ENCODE measurements at regions not wholly inside any gene's neighbourhood (a gene's known extent, or its start where the extent isn't known, plus 50 kb on each side); places are given as distances from the start of the nearest gene placed in this dataset.

DNA sequence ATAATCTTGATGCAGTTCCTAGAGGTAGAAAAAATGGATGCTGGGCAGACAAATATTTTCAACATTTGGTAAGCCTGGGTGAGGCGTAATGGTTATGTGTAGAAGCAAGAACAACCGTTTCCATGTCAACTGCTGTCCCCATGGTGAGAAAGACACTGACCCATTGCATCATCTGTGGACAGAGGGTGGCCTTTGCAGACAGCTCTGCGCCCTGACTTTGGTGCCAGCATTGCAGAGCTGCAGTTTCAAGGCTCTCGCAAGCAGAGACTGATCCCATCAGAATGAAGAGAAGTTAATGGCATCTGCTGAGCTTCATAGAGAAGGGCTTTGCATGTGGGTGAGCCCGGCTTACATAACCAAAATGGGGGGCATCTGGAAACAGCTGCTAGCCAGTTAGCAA is 179.0 kb upstream of the ADRA1B start:
- TF ChIP-seq, protein P1, sequence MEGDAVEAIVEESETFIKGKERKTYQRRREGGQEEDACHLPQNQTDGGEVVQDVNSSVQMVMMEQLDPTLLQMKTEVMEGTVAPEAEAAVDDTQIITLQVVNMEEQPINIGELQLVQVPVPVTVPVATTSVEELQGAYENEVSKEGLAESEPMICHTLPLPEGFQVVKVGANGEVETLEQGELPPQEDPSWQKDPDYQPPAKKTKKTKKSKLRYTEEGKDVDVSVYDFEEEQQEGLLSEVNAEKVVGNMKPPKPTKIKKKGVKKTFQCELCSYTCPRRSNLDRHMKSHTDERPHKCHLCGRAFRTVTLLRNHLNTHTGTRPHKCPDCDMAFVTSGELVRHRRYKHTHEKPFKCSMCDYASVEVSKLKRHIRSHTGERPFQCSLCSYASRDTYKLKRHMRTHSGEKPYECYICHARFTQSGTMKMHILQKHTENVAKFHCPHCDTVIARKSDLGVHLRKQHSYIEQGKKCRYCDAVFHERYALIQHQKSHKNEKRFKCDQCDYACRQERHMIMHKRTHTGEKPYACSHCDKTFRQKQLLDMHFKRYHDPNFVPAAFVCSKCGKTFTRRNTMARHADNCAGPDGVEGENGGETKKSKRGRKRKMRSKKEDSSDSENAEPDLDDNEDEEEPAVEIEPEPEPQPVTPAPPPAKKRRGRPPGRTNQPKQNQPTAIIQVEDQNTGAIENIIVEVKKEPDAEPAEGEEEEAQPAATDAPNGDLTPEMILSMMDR (IDR thresholded peaks at IDR 0.05; ENCODE audit: insufficient read depth, low read depth, low read length), result no peak
- DNase-seq (ENCODE audit: low read depth), result no peak

DNA sequence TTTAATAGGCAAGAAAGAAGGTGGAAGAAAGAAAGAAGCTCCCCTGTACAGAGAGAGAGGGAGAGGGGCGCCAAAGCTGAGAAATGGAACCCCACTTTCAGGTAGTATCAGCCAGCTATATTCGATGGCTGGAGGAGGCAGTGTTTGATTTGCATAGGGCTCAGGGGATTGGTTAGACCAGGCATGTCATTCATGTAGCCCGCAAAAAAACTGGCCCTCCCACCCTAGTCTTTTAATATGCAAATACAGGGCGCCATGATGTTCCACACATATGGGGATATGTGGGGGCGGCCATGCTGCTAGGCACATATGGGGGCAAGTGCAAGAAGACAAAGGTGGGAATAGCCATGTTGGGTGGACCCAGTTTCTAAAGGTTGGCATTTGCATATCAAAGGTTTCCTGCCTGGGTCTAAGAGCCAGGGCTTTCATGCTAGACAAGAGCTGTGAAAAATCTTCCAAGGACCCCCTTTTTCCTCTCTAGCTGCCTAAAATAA is 174.4 kb upstream of the ADRA1B start:
- no peak overlapping the region for H3K4me3 ChIP-seq (ENCODE audit: low read depth, low read length)
- TF ChIP-seq, protein P1 (IDR thresholded peaks at IDR 0.05; ENCODE audit: insufficient read depth, low read depth, low read length), result no peak
- DNase-seq (ENCODE audit: low read depth), result no peak

More for the DNA sequence above, 179.0 kb upstream of the ADRA1B start:
- no peak overlapping the region for H3K4me3 ChIP-seq (ENCODE audit: low read depth, low read length)

DNA sequence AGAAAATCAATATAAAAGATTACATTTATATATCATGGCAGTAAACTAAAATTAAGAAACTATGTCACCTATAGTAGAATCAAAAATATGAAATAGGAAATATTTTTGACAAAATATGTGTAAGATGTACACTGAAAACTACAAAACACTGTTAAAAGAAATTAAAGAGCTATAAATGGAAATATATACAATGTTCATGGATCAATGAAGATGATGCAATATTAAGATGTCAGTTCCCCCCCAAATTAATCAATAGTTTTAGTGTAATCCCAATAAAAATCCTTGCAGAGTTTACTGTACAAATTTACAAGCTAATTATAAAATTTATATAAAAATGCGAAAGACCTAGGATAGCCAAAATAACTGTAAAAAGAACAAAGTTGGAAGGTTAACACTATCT is 173.0 kb upstream of the ADRA1B start:
- TF ChIP-seq, protein P1 (IDR thresholded peaks at IDR 0.05; ENCODE audit: insufficient read depth, low read depth, low read length), result no peak
- DNase-seq (ENCODE audit: low read depth), result no peak
- H3K4me3 ChIP-seq (ENCODE audit: low read depth, low read length), result no peak overlapping the region

DNA sequence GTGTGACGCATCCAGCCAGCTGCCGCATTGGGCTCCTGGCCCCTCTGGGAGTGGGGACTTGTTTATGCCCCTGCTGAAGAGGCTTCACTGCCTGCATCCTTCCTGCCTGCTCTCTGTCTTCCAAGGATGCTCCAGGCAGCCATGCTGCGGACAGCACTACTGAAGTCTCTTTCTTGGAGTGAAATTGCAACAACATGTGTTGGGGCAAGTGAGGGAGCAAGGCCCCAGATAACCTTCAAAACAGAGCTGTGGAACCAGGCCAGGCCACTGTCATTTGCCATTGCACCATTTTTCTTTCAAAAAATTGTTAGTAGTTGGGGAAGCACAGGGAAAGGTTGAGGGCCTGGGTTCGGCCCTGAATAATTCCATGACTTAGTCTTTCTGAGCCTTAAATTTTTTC is 169.6 kb upstream of the ADRA1B start:
- DNase-seq (ENCODE audit: low read depth), result no peak
- no peak overlapping the region for H3K4me3 ChIP-seq (ENCODE audit: low read depth, low read length)

DNA sequence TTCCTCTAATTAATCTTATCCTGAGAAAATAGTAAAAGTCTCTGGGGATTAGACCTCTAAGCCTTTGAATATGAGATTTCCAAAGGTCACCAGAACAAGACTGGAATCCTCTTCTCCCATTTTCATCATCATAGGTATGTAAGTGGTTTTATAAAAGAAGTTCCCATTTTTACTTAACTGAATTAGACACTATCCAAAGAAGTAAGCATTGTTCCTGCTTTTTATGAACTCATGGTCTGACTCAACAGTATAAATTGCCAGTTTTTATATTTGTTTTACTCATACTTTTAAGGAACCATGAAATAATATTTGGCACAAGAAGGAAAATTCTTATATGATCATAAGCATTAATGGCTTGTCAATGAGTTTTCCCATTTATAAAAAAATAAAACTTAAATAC is 167.1 kb upstream of the ADRA1B start:
- H3K4me3 ChIP-seq (ENCODE audit: low read depth, low read length), result no peak overlapping the region
- TF ChIP-seq, protein P1 (IDR thresholded peaks at IDR 0.05; ENCODE audit: insufficient read depth, low read depth, low read length), result no peak
- no peak for DNase-seq (ENCODE audit: low read depth)

More for the DNA sequence above, 169.6 kb upstream of the ADRA1B start:
- TF ChIP-seq, protein P1 (IDR thresholded peaks at IDR 0.05; ENCODE audit: insufficient read depth, low read depth, low read length), result no peak

DNA sequence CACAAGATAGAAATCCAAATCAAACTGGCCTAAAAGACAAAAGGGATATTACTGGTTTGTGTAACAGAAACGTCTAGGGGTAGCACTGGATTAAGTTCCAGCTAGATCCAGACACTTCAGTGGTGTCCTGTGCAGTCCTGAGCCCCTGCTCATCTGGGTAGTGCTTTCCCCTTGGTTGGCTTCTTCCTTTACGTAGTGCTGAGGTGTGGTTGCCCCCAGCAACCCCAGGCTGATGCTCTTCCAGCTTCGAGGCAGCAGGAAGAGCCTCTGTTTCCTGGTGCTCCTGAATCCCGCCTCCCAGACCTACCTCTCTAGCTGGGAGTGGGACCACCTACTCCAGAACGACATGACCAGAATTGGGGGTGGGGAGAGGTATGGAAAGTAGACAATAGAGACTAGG is 166.1 kb upstream of the ADRA1B start:
- no peak for DNase-seq (ENCODE audit: low read depth)
- no peak overlapping the region for H3K4me3 ChIP-seq (ENCODE audit: low read depth, low read length)
- TF ChIP-seq, protein P1 (IDR thresholded peaks at IDR 0.05; ENCODE audit: insufficient read depth, low read depth, low read length), result no peak

DNA sequence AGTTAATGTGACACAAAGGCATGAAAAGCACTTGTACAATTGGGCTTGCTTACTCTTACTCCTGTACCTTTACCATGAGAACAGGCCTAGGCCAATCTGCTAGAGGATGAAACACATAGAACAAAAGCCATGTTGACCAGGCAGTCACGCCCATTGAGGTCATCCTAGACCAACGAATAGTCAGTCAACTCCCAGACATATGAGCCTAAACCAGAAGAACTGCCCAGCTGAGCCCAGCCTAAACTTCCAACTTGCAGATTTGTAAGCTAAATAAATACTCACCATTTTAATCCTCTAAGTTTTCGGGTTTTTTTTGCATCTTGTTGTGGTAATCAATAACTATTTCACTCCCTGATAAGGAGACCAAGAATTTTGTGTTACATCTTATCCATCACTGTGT is 164.8 kb upstream of the ADRA1B start:
- TF ChIP-seq, protein P1 (IDR thresholded peaks at IDR 0.05; ENCODE audit: insufficient read depth, low read depth, low read length), result no peak
- DNase-seq (ENCODE audit: low read depth), result no peak
- H3K4me3 ChIP-seq (ENCODE audit: low read depth, low read length), result no peak overlapping the region

Data from fibroblast of villous mesenchyme (primary cell).